ENCODE measurements at regions not wholly inside any gene's neighbourhood (a gene's known extent, or its start where the extent isn't known, plus 50 kb on each side); places are given as distances from the start of the nearest gene placed in this dataset.

DNA sequence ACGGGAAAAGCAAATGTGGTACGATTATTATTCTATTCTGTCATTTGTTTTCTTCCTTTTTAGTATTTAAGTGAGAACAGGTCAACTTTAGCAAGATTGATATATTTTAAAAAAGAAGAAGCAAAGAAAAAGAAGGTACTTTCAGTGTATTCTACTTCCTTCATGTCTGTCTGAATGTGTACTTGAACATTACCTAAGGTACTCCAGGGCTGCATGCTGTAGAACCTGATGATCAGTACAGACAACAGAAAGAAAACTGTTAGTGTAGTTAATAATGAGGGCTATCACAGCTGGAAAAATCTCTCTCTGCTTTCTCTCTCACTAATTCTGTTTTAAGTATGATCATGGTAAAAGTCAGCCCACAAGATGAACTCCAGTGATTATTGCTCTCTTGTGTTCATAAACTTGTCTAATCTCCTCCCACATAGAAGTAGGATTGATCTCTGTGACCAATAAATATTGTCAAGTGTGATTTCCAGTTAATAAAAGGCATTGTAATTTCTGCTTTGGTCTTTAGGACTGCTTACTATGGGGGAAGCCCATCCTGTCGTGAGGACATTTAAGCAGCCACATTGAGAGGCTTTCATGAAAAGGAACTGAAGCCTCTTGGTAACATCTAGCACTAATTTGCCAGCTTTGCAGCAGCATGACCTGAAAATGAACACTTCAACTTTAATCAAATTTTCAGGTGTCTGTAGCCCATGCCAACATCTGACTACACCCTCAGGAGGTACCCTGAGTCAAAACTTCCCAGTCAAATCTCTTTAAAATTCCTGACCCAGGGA is 864.0 kb upstream of the ACO1 start:
- no peak overlapping the region for H2BK5ac ChIP-seq (ENCODE audit: low read depth, low read length)
- no peak for FAIRE-seq
- TF ChIP-seq RNF2 (IDR thresholded peaks at IDR 0.05; ENCODE audit: borderline replicate concordance, low read depth, low read length, missing control alignments, poor library complexity, severe bottlenecking): no peak
- TF ChIP-seq SRF (IDR thresholded peaks at IDR 0.05; ENCODE audit: low read depth, low read length): no peak
- no peak for TF ChIP-seq KDM5A (IDR thresholded peaks at IDR 0.05; ENCODE audit: low read length)
- TF ChIP-seq EGR1 (IDR thresholded peaks at IDR 0.05; ENCODE audit: borderline replicate concordance, low read depth, low read length): no peak
- no peak for TF ChIP-seq JUN (IDR thresholded peaks at IDR 0.05; ENCODE audit: low read depth, low read length)
- TF ChIP-seq POLR2A (IDR thresholded peaks at IDR 0.05; ENCODE audit: control extremely low read depth in 1 of 2, low read depth in 2 of 2, low read length in 2 of 2): no peak
- no peak for TF ChIP-seq YY1 (IDR thresholded peaks at IDR 0.05; ENCODE audit: low read depth, low read length)
- TF ChIP-seq EP300 (IDR thresholded peaks at IDR 0.05; ENCODE audit: borderline replicate concordance in 1 of 2, low read depth in 2 of 2, low read length in 2 of 2): no peak
- no peak for TF ChIP-seq BACH1 (IDR thresholded peaks at IDR 0.05; ENCODE audit: low read length)
- no peak for TF ChIP-seq NRF1 (IDR thresholded peaks at IDR 0.05; ENCODE audit: low read depth, low read length)
- no peak for TF ChIP-seq KDM1A (IDR thresholded peaks at IDR 0.05; ENCODE audit: borderline replicate concordance, low read length)
- no peak for TF ChIP-seq PHF8 (conservative IDR thresholded peaks at IDR 0.05; ENCODE audit: low read depth, low read length)
- TF ChIP-seq CBX5 (IDR thresholded peaks at IDR 0.05; ENCODE audit: low read depth, low read length): no peak
- TF ChIP-seq RFX5 (IDR thresholded peaks at IDR 0.05; ENCODE audit: borderline replicate concordance, low read depth, low read length): no peak

More for the DNA sequence above, 864.0 kb upstream of the ACO1 start:
- Histone ChIP-seq H3K79me2 (ENCODE audit: control insufficient read depth in 1 of 2, insufficient read depth in 2 of 2, low read length in 2 of 2) (no peaks in the 10 kb centered on the region), H3K27me3 (replicated peaks in 1 of 4; ENCODE audit: control insufficient read depth in 3 of 4, extremely low read depth in 1 of 4, insufficient read depth in 3 of 4, low read length in 3 of 4) (no peaks in the 10 kb centered on the region), H3K9me3 (ENCODE audit: insufficient read depth in 2 of 2, low read depth in 1 of 2, low read length in 1 of 2) (no peaks in the 10 kb centered on the region), H3K23ac (ENCODE audit: insufficient read length) (no peak overlapping the region), H3K4me1 (replicated peaks in 1 of 4; ENCODE audit: control insufficient read depth in 3 of 4, insufficient read depth in 4 of 4, low read length in 3 of 4) (0 out of 7 replicates have a peak, but pooled peaks cover 0 to 7% (median 0%) of the 10 kb centered on the region in 4 experiments), H3K9ac (replicated peaks in 1 of 4; ENCODE audit: extremely low read depth in 1 of 4, low read depth in 3 of 4, low read length in 3 of 4) (no peak overlapping the region), H4K91ac (replicated peaks; ENCODE audit: insufficient read length, low read length) (no peak overlapping the region), H3K27ac (ENCODE audit: low read depth, low read length) (no peak overlapping the region), H3K4me2 (ENCODE audit: insufficient read depth in 1 of 2, low read depth in 2 of 2, low read length in 2 of 2) (no peak overlapping the region), H3K23me2 (ENCODE audit: low read depth, low read length) (no peaks in the 10 kb centered on the region), H2BK120ac (replicated peaks; ENCODE audit: low read depth, low read length) (no peak overlapping the region), H4K5ac (ENCODE audit: insufficient read length, low read depth, low read length) (no peak overlapping the region), H2AFZ (ENCODE audit: low read length) (0 out of 2 replicates have a peak overlapping the region, but pooled peaks have one; percentile 32), H2BK15ac (ENCODE audit: low read length) (no peak overlapping the region), H4K20me1 (replicated peaks in 1 of 2; ENCODE audit: control insufficient read depth in 1 of 2, insufficient read depth in 2 of 2, low read length in 2 of 2) (no peaks in the 10 kb centered on the region), H3K56ac (replicated peaks; ENCODE audit: insufficient read length, low read depth, low read length) (no peak overlapping the region), H3K36me3 (ENCODE audit: control insufficient read depth in 2 of 4, insufficient read depth in 4 of 4, low read length in 3 of 4) (no peaks in the 10 kb centered on the region), H3K14ac (ENCODE audit: insufficient read length) (no peak overlapping the region), H3K79me1 (ENCODE audit: low read depth, low read length) (no peaks in the 10 kb centered on the region), H2BK20ac (ENCODE audit: low read length) (no peak overlapping the region), H3K4me3 (ENCODE audit: extremely low read depth in 1 of 4, insufficient read depth in 2 of 4, low read depth in 3 of 4, low read length in 4 of 4) (no peak overlapping the region), H3K4ac (replicated peaks; ENCODE audit: insufficient read length, low read depth, low read length) (no peak overlapping the region), H4K8ac (ENCODE audit: extremely low read depth, insufficient read depth, low read length) (no peak overlapping the region), H2AK5ac (ENCODE audit: low read depth, low read length) (no peak overlapping the region), H3K18ac (ENCODE audit: extremely low read depth, low read length) (no peak overlapping the region), H2BK12ac (ENCODE audit: low read depth, low read length) (no peak overlapping the region)
- 77% methylated on average over 3 of the region's 3 CpGs; no CpG with 5 or more reads in 1 of the 2 experiments for WGBS, 2 experiments (ENCODE audit: extremely low coverage in 1 of 2, insufficient coverage in 1 of 2, insufficient read length in 1 of 2, insufficient replicate concordance in 2 of 2, low coverage in 1 of 2, low lambda C conversion rate in 2 of 2, missing lambda C conversion rate in 1 of 2)
- ChIA-PET POLR2A (ENCODE audit: partially characterized antibody) (no interaction called here), CTCF (ENCODE audit: partially characterized antibody) (interaction anchor here (0.5 kb wide), 1 partner anchor 217 kb away, joined by 3 read pairs; no protein-coding TSS in a partner anchor)
- no peak for DNase-seq (ENCODE audit: low read depth in 1 of 2, low spot score in 2 of 2)
